GM12892 (cell line): ENCODE measurements at regions not wholly inside any gene's neighbourhood (a gene's known extent, or its start where the extent isn't known, plus 50 kb on each side); places are given as distances from the start of the nearest gene placed in this dataset.
"Not testable (repeated sequence)": the region's sequence is repeated elsewhere in the genome, so short reads cannot be mapped to it uniquely, and the experiment has no call there.

Experiments used
- POLR2A ChIP-seq: IDR thresholded peaks from 2 replicates; pipeline ENCODE4 v1.6.1; 2011; ENCODE audit warnings: low read depth, low read length, control low read depth
- POLR2AphosphoS5 ChIP-seq: IDR thresholded peaks from 2 replicates; pipeline ENCODE4 v1.6.1; 2011; ENCODE audit warnings: low read depth, low read length, control low read depth

DNA sequence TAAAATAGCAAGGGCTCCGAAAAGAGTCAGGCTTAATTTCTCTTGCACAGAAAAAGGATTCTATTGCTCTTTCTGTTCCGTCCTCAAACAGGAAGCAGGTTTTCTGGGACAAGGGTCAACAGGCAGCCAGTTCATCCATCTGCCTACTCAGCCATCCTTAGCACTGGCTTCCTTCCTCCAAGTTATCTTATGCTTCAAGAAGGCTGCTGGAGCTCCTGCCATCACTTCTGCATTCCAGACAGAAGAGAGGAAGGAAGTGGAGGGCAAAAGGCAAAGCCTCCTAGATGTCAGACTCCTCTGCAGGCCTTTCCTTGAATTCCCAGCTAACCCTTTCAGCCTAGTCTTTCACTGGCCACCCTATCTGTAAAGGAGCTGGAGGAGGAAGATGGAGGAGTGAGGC is 287.8 kb upstream of the PLGLB2 start:
- TF ChIP-seq POLR2A, POLR2AphosphoS5: not testable (repeated sequence)
